ENCODE measurements at regions not wholly inside any gene's neighbourhood (a gene's known extent, or its start where the extent isn't known, plus 50 kb on each side); places are given as distances from the start of the nearest gene placed in this dataset.

- TF ChIP-seq ELK1 (IDR thresholded peaks at IDR 0.05; ENCODE audit: borderline replicate concordance, low read depth, low read length) (no peak), RAD21 (IDR thresholded peaks at IDR 0.05; ENCODE audit: low read length) (no peak)
- TF ChIP-seq, protein P1, sequence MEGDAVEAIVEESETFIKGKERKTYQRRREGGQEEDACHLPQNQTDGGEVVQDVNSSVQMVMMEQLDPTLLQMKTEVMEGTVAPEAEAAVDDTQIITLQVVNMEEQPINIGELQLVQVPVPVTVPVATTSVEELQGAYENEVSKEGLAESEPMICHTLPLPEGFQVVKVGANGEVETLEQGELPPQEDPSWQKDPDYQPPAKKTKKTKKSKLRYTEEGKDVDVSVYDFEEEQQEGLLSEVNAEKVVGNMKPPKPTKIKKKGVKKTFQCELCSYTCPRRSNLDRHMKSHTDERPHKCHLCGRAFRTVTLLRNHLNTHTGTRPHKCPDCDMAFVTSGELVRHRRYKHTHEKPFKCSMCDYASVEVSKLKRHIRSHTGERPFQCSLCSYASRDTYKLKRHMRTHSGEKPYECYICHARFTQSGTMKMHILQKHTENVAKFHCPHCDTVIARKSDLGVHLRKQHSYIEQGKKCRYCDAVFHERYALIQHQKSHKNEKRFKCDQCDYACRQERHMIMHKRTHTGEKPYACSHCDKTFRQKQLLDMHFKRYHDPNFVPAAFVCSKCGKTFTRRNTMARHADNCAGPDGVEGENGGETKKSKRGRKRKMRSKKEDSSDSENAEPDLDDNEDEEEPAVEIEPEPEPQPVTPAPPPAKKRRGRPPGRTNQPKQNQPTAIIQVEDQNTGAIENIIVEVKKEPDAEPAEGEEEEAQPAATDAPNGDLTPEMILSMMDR (conservative IDR thresholded peaks at IDR 0.05; ENCODE audit: low read depth, low read length), result no peak
Observed at GRCh38 chr13:106117035-106117434, 418.4 kb downstream of the EFNB2 start.

Measured in IMR-90 (cell line).